DND-41 (cell line): ENCODE measurements at regions not wholly inside any gene's neighbourhood (a gene's known extent, or its start where the extent isn't known, plus 50 kb on each side); places are given as distances from the start of the nearest gene placed in this dataset.

ENCODE experiments used
- ATAC-seq: fragments of 200-7000 bp; cut with Tn5 transposase; 3 replicates; pipeline ENCODE4 v1.9.1; 2021; ENCODE audit warnings: low read depth; ENCODE audit not compliant: insufficient read depth
- DNase-seq: peaks from one replicate; pipeline ENCODE4 v3.0.0-alpha.2; 2020
- H2AFZ ChIP-seq: 2 replicates; pipeline ENCODE4 v1.6.0; 2012; ENCODE audit warnings: low read depth, low read length
- H3K27ac ChIP-seq: 2 replicates; pipeline ENCODE4 v1.5.1; 2012; ENCODE audit warnings: low read length, inconsistent platforms
- H3K27me3 ChIP-seq: fragments of 200-600 bp; sonication (generic); 2 replicates; pipeline ENCODE4 v1.6.0; 2012; ENCODE audit warnings: low read length, mild to moderate bottlenecking, inconsistent platforms; ENCODE audit not compliant: insufficient read depth, poor library complexity
- H3K36me3 ChIP-seq: 2 replicates; pipeline ENCODE4 v1.5.1; 2012; ENCODE audit warnings: low read length, inconsistent platforms; ENCODE audit not compliant: insufficient read depth
- H3K4me1 ChIP-seq: 2 replicates; pipeline ENCODE4 v1.5.1; 2012; ENCODE audit warnings: mild to moderate bottlenecking, low read length; ENCODE audit not compliant: insufficient read depth
- H3K4me2 ChIP-seq: 2 replicates; pipeline ENCODE4 v1.6.0; 2012; ENCODE audit warnings: mild to moderate bottlenecking, moderate library complexity, low read length, inconsistent platforms; ENCODE audit not compliant: insufficient read depth
- H3K4me3 ChIP-seq, 2 experiments: fragments of 200-600 bp in 1 of 2; shearing (Covaris generic) in 1 of 2; 2 replicates each; pipeline ENCODE4 v1.5.1; 2012 to 2016; ENCODE audit warnings: inconsistent platforms in 2 of 2, low read length in 2 of 2, mild to moderate bottlenecking in 2 of 2, low read depth in 1 of 2, moderate library complexity in 1 of 2
- H3K79me2 ChIP-seq: 2 replicates; pipeline ENCODE4 v1.6.0; 2012; ENCODE audit warnings: low read length, inconsistent platforms; ENCODE audit not compliant: insufficient read depth
- H3K9ac ChIP-seq: 2 replicates; pipeline ENCODE4 v1.6.0; 2012; ENCODE audit warnings: low read depth, mild to moderate bottlenecking, inconsistent platforms, low read length, moderate library complexity
- H3K9me3 ChIP-seq: 2 replicates; pipeline ENCODE4 v1.5.1; 2012; ENCODE audit warnings: low read length, moderate library complexity, mild to moderate bottlenecking, inconsistent platforms; ENCODE audit not compliant: insufficient read depth, severe bottlenecking
- H4K20me1 ChIP-seq: 2 replicates; pipeline ENCODE4 v1.6.0; 2012; ENCODE audit warnings: low read length; ENCODE audit not compliant: insufficient read depth
- CTCF ChIP-seq: IDR thresholded peaks from 2 replicates; pipeline ENCODE4 v1.5.1; 2012; ENCODE audit warnings: borderline replicate concordance, low read length, moderate library complexity, mild to moderate bottlenecking; ENCODE audit not compliant: poor library complexity, severe bottlenecking; ENCODE audit errors: extremely low read depth
- EZH2 ChIP-seq: IDR thresholded peaks from 3 replicates; pipeline ENCODE4 v1.6.1; 2012; ENCODE audit warnings: borderline replicate concordance, low read depth, mild to moderate bottlenecking, moderate library complexity, low read length, inconsistent platforms; ENCODE audit not compliant: severe bottlenecking

GRCh38 chr3:182045736-182046135, 334.0 kb downstream of the SOX2 start:
- H3K4me2 ChIP-seq: no peak overlapping the region
- no peaks in the 10 kb centered on the region for H3K9me3 ChIP-seq
- H3K4me3 ChIP-seq: no peak overlapping the region
- H3K9ac ChIP-seq: no peak overlapping the region
- no peaks in the 10 kb centered on the region for H3K4me1 ChIP-seq
- no peaks in the 10 kb centered on the region for H3K79me2 ChIP-seq
- ATAC-seq: no peak
- no peak overlapping the region for H2AFZ ChIP-seq
- H3K27ac ChIP-seq: no peak overlapping the region
- no peak for DNase-seq
- H3K27me3 ChIP-seq: no peaks in the 10 kb centered on the region
- H3K36me3 ChIP-seq: no peaks in the 10 kb centered on the region
- no peak for TF ChIP-seq EZH2
- no peak for TF ChIP-seq CTCF
- H4K20me1 ChIP-seq: no peaks in the 10 kb centered on the region

GRCh38 chr3:182046166-182046764, 334.5 kb downstream of the SOX2 start:
- no peaks in the 10 kb centered on the region for H3K27me3 ChIP-seq
- no peak overlapping the region for H3K4me2 ChIP-seq
- no peak overlapping the region for H2AFZ ChIP-seq
- H3K9me3 ChIP-seq: no peaks in the 10 kb centered on the region
- no peaks in the 10 kb centered on the region for H3K4me1 ChIP-seq
- ATAC-seq (no peak), DNase-seq (no peak)
- H3K27ac ChIP-seq: no peak overlapping the region
- no peak for TF ChIP-seq CTCF
- H3K36me3 ChIP-seq: no peaks in the 10 kb centered on the region
- no peaks in the 10 kb centered on the region for H3K79me2 ChIP-seq
- no peak overlapping the region for H3K9ac ChIP-seq
- no peaks in the 10 kb centered on the region for H4K20me1 ChIP-seq
- H3K4me3 ChIP-seq: no peak overlapping the region

GRCh38 chr3:182050932-182051331, 339.2 kb downstream of the SOX2 start:
- H3K79me2 ChIP-seq: no peaks in the 10 kb centered on the region
- H3K9me3 ChIP-seq: no peaks in the 10 kb centered on the region
- ATAC-seq: no peak
- no peaks in the 10 kb centered on the region for H3K4me1 ChIP-seq
- H3K27ac ChIP-seq: no peak overlapping the region
- TF ChIP-seq CTCF (no peak), EZH2 (no peak)
- no peak overlapping the region for H3K4me3 ChIP-seq
- no peaks in the 10 kb centered on the region for H3K36me3 ChIP-seq
- H2AFZ ChIP-seq: no peak overlapping the region
- no peak overlapping the region for H3K9ac ChIP-seq
- no peaks in the 10 kb centered on the region for H3K27me3 ChIP-seq
- H4K20me1 ChIP-seq: no peaks in the 10 kb centered on the region
- no peak for DNase-seq
- no peak overlapping the region for H3K4me2 ChIP-seq

- Histone ChIP-seq H3K9me3 (no peaks in the 10 kb centered on the region), H4K20me1 (no peaks in the 10 kb centered on the region), H3K4me2 (no peak overlapping the region), H3K9ac (no peak overlapping the region), H3K36me3 (no peaks in the 10 kb centered on the region), H3K4me3 (no peak overlapping the region), H3K79me2 (no peaks in the 10 kb centered on the region), H3K4me1 (no peaks in the 10 kb centered on the region), H3K27me3 (no peaks in the 10 kb centered on the region), H3K27ac (no peak overlapping the region), H2AFZ (no peak overlapping the region)
- TF ChIP-seq EZH2: no peak
- no peak for TF ChIP-seq CTCF
- DNase-seq (no peak), ATAC-seq (no peak)
Observed at GRCh38 chr3:182052332-182052731, 340.6 kb downstream of the SOX2 start.
